ENCODE measurements at regions not wholly inside any gene's neighbourhood (a gene's known extent, or its start where the extent isn't known, plus 50 kb on each side); places are given as distances from the start of the nearest gene placed in this dataset.

DNA sequence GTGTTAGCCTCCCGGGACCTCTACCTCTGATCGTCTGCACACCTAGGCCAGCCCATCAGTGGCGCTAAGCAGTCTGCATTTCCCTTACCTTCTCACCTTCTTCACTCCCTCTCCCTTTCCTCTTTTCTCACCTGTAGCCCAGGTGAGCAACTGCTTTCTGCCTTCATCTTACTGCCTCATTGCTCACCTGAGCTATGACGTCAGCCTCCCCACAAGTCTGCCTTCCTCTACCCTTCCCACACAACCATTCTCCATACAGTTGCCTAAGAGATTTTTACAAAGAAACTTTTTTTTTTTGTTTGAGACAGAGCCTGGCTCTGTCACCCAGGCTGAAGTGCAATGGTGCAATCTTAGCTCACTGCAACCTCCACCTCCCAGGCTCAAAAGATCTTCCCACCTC is 136.3 kb downstream of the BCOR start:
- Histone ChIP-seq H3K4me1 (no peaks in the 10 kb centered on the region), H3K9me3 (peaks cover 0 to 6% (median 0%) of the 10 kb centered on the region in 8 donors), H3K27me3 (replicated peaks in 1 of 7) (no peaks in the 10 kb centered on the region), H3K36me3 (no peaks in the 10 kb centered on the region), H3K27ac (no peak overlapping the region), H3K4me3 (no peak overlapping the region)
- WGBS, 5 donors, result 73 to 97% (median 82%) methylated on average over 4 of the region's 4 CpGs
- TF ChIP-seq, protein P1, sequence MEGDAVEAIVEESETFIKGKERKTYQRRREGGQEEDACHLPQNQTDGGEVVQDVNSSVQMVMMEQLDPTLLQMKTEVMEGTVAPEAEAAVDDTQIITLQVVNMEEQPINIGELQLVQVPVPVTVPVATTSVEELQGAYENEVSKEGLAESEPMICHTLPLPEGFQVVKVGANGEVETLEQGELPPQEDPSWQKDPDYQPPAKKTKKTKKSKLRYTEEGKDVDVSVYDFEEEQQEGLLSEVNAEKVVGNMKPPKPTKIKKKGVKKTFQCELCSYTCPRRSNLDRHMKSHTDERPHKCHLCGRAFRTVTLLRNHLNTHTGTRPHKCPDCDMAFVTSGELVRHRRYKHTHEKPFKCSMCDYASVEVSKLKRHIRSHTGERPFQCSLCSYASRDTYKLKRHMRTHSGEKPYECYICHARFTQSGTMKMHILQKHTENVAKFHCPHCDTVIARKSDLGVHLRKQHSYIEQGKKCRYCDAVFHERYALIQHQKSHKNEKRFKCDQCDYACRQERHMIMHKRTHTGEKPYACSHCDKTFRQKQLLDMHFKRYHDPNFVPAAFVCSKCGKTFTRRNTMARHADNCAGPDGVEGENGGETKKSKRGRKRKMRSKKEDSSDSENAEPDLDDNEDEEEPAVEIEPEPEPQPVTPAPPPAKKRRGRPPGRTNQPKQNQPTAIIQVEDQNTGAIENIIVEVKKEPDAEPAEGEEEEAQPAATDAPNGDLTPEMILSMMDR (IDR thresholded peaks at IDR 0.05 in 8 of 11, conservative IDR thresholded peaks at IDR 0.05 in 3 of 11), result no peak
- TF ChIP-seq POLR2A (IDR thresholded peaks at IDR 0.05), result no peak
- no peak for TF ChIP-seq POLR2AphosphoS5 (IDR thresholded peaks at IDR 0.05)
- intact Hi-C loops (cut with DNase I; ENCODE audit: low total_unique reads), result no loop called here
- no peak for DNase-seq

- TF ChIP-seq POLR2A (IDR thresholded peaks at IDR 0.05) (no peak), POLR2AphosphoS5 (IDR thresholded peaks at IDR 0.05) (no peak)
- TF ChIP-seq, protein P1 (IDR thresholded peaks at IDR 0.05 in 8 of 11, conservative IDR thresholded peaks at IDR 0.05 in 3 of 11), result no peak
- no peak for DNase-seq
- peaks cover 0 to 6% (median 0%) of the 10 kb centered on the region in 8 donors for H3K9me3 ChIP-seq
- intact Hi-C loops (cut with DNase I; ENCODE audit: low total_unique reads), result no loop called here
- H3K4me3 ChIP-seq, result no peak overlapping the region
- H3K4me1 ChIP-seq, result peaks cover 0 to 8% (median 0%) of the 10 kb centered on the region in 6 donors
- peaks cover 0 to 7% (median 0%) of the 10 kb centered on the region in 7 donors for H3K27me3 ChIP-seq (replicated peaks in 1 of 7)
- 68 to 100% (median 91%) methylated on average over 1 of the region's 1 CpG for WGBS, 5 donors
- H3K36me3 ChIP-seq, result no peaks in the 10 kb centered on the region
- no peak overlapping the region for H3K27ac ChIP-seq
Measured at GRCh38 chrX:39965051-39965573, 132.6 kb downstream of the BCOR start.

- H3K4me1 ChIP-seq, result peaks cover 0 to 11% (median 0%) of the 10 kb centered on the region in 6 donors
- DNase-seq, result no peak
- H3K36me3 ChIP-seq, result no peaks in the 10 kb centered on the region
- intact Hi-C loops (cut with DNase I; ENCODE audit: low total_unique reads), result no loop called here
- 60 to 76% (median 74%) methylated on average over 8 of the region's 8 CpGs for WGBS, 5 donors
- H3K27me3 ChIP-seq (replicated peaks in 1 of 7), result peaks cover 0 to 7% (median 0%) of the 10 kb centered on the region in 7 donors
- H3K4me3 ChIP-seq, result no peak overlapping the region
- no peak overlapping the region for H3K27ac ChIP-seq
- TF ChIP-seq POLR2AphosphoS5 (IDR thresholded peaks at IDR 0.05) (no peak), POLR2A (IDR thresholded peaks at IDR 0.05) (no peak)
- TF ChIP-seq, protein P1 (IDR thresholded peaks at IDR 0.05 in 8 of 11, conservative IDR thresholded peaks at IDR 0.05 in 3 of 11), result no peak
- peaks cover 0 to 11% (median 0%) of the 10 kb centered on the region in 8 donors for H3K9me3 ChIP-seq
Measured at GRCh38 chrX:39966176-39966575, 131.6 kb downstream of the BCOR start.

DNA sequence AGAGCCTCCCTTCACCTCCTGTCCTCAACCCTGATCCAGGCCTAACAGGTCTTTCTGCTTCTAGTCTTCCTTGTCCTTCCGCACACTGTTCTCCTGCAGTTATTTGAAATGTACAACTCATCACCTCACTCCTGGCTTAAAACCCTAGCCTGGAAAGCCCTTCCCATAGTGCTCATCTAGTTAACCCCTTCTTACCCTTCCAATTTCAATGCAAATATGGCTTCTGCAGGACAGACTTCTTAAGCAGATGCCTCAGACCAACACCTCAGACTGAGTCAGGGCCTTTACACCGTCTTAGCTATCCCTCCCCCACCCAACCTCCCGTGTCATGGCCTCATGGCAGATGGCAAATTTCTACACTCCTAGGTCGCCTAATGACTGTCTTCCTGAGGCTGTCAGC is 130.4 kb downstream of the BCOR start:
- TF ChIP-seq POLR2A (IDR thresholded peaks at IDR 0.05) (no peak), POLR2AphosphoS5 (IDR thresholded peaks at IDR 0.05) (no peak)
- TF ChIP-seq, protein P1 (IDR thresholded peaks at IDR 0.05 in 8 of 11, conservative IDR thresholded peaks at IDR 0.05 in 3 of 11), result no peak
- Histone ChIP-seq H3K27me3 (replicated peaks in 1 of 7) (peaks cover 0 to 7% (median 0%) of the 10 kb centered on the region in 7 donors), H3K9me3 (peaks cover 0 to 22% (median 8%) of the 10 kb centered on the region in 8 donors), H3K4me1 (peaks cover 0 to 11% (median 0%) of the 10 kb centered on the region in 6 donors), H3K27ac (no peak overlapping the region), H3K36me3 (no peaks in the 10 kb centered on the region), H3K4me3 (no peak overlapping the region)
- WGBS, 5 donors, result 74 to 87% (median 77%) methylated on average over 4 of the region's 4 CpGs
- intact Hi-C loops (cut with DNase I; ENCODE audit: low total_unique reads), result no loop called here
- no peak for DNase-seq

Measured in spleen (tissue), 11 donors.